ENCODE measurements at regions not wholly inside any gene's neighbourhood (a gene's known extent, or its start where the extent isn't known, plus 50 kb on each side); places are given as distances from the start of the nearest gene placed in this dataset.

DNA sequence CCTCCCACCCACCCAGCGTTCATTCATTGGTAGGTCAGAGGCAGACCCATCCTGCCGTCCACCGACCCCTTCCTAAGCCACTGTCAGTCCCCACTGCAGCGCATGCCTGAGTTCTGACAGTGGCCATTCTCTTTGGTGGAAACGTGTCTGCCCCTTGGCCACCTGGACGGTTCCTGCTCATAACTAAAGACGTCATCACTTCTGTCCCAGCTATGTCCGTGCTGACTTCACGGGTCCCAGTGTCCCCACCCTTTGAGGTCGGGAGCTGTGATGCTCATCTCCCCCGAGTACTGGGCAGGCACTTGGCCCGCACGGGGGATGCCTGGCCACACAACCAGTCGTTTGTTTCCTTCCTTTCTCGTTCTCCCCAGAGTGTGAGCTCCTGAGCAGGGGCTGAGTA lies 267.1 kb downstream of the C16orf95 start:
- no peak for ATAC-seq
- Histone ChIP-seq H3K27me3 (ENCODE audit: control insufficient read depth, insufficient read depth, low read length) (peaks cover 6% of the 10 kb centered on the region), H3K4me1 (ENCODE audit: control insufficient read depth, insufficient read depth, low read length) (no peaks in the 10 kb centered on the region), H3K27ac (ENCODE audit: low read length) (no peak overlapping the region), H3K9me3 (ENCODE audit: control insufficient read depth, insufficient read depth, low read length) (no peaks in the 10 kb centered on the region), H3K4me3 (ENCODE audit: low read length) (no peak overlapping the region), H3K36me3 (ENCODE audit: control insufficient read depth, insufficient read depth, low read length) (no peaks in the 10 kb centered on the region)
- WGBS (ENCODE audit: insufficient coverage): 82% methylated on average over 14 of the region's 15 CpGs
- no peaks in the 10 kb centered on the region for H3K4me1 Mint-ChIP-seq
- TF ChIP-seq, protein P1, sequence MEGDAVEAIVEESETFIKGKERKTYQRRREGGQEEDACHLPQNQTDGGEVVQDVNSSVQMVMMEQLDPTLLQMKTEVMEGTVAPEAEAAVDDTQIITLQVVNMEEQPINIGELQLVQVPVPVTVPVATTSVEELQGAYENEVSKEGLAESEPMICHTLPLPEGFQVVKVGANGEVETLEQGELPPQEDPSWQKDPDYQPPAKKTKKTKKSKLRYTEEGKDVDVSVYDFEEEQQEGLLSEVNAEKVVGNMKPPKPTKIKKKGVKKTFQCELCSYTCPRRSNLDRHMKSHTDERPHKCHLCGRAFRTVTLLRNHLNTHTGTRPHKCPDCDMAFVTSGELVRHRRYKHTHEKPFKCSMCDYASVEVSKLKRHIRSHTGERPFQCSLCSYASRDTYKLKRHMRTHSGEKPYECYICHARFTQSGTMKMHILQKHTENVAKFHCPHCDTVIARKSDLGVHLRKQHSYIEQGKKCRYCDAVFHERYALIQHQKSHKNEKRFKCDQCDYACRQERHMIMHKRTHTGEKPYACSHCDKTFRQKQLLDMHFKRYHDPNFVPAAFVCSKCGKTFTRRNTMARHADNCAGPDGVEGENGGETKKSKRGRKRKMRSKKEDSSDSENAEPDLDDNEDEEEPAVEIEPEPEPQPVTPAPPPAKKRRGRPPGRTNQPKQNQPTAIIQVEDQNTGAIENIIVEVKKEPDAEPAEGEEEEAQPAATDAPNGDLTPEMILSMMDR (IDR thresholded peaks at IDR 0.05): no peak
- peaks cover 7 to 39% of the 10 kb centered on the region in 2 donors for H3K27me3 Mint-ChIP-seq (ENCODE audit: low read depth in 2 of 2)
- H3K27ac Mint-ChIP-seq: no peak overlapping the region
- H3K9me3 Mint-ChIP-seq: no peaks in the 10 kb centered on the region
- no peak for DNase-seq
- intact Hi-C loops (cut with micrococcal nuclease): no loop called here
- H3K36me3 Mint-ChIP-seq: no peaks in the 10 kb centered on the region
- H3K4me3 Mint-ChIP-seq: no peak overlapping the region

DNA sequence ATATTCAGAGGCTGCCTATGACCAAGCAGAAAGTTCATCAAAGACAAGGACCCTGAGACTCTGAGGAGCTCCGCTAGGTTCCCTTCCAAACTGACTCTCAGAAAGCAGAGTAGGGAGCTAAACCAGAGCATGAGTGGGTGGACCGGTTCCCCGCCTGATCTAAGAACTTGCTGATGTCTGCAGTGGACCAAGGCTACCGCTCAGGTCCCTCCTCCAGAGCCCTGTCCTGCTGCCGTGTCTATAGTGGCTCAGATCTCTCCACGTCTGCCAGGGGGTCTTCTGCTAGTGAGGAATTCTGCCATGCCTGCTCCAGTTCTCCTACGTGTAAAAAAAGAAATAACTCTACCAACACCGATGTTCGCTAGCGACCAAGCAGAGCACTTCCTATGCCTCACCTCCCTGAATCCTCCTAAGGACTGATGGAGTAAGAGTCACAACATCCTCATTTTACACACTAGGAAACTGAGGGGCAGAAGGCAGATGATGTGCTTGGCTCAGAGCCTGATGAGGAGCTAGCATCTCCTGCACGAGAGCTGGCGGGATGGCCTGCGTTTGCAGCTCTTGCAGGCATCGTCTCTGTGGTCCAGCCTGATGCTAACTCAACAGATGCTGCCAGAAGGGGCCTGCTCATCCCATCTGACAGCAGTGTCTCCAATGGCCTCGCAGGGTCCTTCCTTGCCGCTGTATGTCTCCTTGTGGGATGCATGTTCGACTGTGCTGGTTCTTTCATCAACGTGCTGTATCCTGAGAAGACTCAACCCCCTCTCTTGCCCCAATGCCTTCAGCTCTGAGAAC lies 265.5 kb downstream of the C16orf95 start:
- no peaks in the 10 kb centered on the region for H3K36me3 Mint-ChIP-seq
- TF ChIP-seq, protein P1 (IDR thresholded peaks at IDR 0.05): no peak
- Histone ChIP-seq H3K9me3 (ENCODE audit: control insufficient read depth, insufficient read depth, low read length) (no peaks in the 10 kb centered on the region), H3K36me3 (ENCODE audit: control insufficient read depth, insufficient read depth, low read length) (no peaks in the 10 kb centered on the region), H3K4me1 (ENCODE audit: control insufficient read depth, insufficient read depth, low read length) (no peaks in the 10 kb centered on the region), H3K27me3 (ENCODE audit: control insufficient read depth, insufficient read depth, low read length) (peaks cover 6% of the 10 kb centered on the region), H3K27ac (ENCODE audit: low read length) (no peak overlapping the region), H3K4me3 (ENCODE audit: low read length) (no peak overlapping the region)
- ATAC-seq (no peak), DNase-seq (no peak)
- intact Hi-C loops (cut with micrococcal nuclease): no loop called here
- WGBS (ENCODE audit: insufficient coverage): 91% methylated on average over 18 of the region's 18 CpGs
- no peak overlapping the region for H3K27ac Mint-ChIP-seq
- H3K4me1 Mint-ChIP-seq: no peaks in the 10 kb centered on the region
- H3K4me3 Mint-ChIP-seq: no peak overlapping the region
- no peaks in the 10 kb centered on the region for H3K9me3 Mint-ChIP-seq
- peaks cover 7 to 41% of the 10 kb centered on the region in 2 donors for H3K27me3 Mint-ChIP-seq (ENCODE audit: low read depth in 2 of 2)

DNA sequence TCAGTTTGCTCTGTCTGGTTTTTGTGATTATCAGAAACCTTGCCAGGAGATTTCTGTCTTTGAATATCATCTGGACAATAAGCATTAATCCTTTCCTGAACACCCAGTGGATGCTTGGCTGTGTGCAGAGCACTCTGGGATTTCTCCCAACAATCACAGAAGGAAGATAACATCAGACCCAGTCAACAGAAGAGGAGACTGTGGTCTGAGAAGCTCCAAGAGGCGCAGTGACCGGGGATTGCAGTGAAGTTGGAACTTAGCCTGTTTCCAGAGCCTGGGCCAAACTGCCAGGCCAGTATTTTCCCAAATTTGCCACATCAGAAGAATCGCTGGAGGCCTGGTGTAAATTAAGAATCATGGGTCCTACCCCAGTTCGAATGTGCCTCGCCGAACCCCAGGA lies 264.7 kb downstream of the C16orf95 start:
- Mint-ChIP-seq H3K4me3 (no peak overlapping the region), H3K4me1 (no peaks in the 10 kb centered on the region), H3K9me3 (no peaks in the 10 kb centered on the region), H3K27me3 (ENCODE audit: low read depth in 2 of 2) (peaks cover 7 to 41% of the 10 kb centered on the region in 2 donors), H3K36me3 (no peaks in the 10 kb centered on the region), H3K27ac (no peak overlapping the region)
- Histone ChIP-seq H3K27me3 (ENCODE audit: control insufficient read depth, insufficient read depth, low read length) (peaks cover 6% of the 10 kb centered on the region), H3K4me1 (ENCODE audit: control insufficient read depth, insufficient read depth, low read length) (no peaks in the 10 kb centered on the region), H3K9me3 (ENCODE audit: control insufficient read depth, insufficient read depth, low read length) (no peaks in the 10 kb centered on the region), H3K36me3 (ENCODE audit: control insufficient read depth, insufficient read depth, low read length) (no peaks in the 10 kb centered on the region), H3K27ac (ENCODE audit: low read length) (no peak overlapping the region), H3K4me3 (ENCODE audit: low read length) (no peak overlapping the region)
- DNase-seq (no peak), ATAC-seq (no peak)
- 72% methylated on average over 6 of the region's 6 CpGs for WGBS (ENCODE audit: insufficient coverage)
- intact Hi-C loops (cut with micrococcal nuclease): no loop called here
- TF ChIP-seq, protein P1 (IDR thresholded peaks at IDR 0.05): no peak

Measured in natural killer cell (primary cell).